GM12878 (cell line): ENCODE measurements at regions not wholly inside any gene's neighbourhood (a gene's known extent, or its start where the extent isn't known, plus 50 kb on each side); places are given as distances from the start of the nearest gene placed in this dataset.

Experiments
- CEBPZ ChIP-seq: fragments of 150-350 bp; IDR thresholded peaks from 2 replicates; pipeline ENCODE4 v1.6.1; 2016; ENCODE audit warnings: low read depth, low read length
- CHD2 ChIP-seq: IDR thresholded peaks from 2 replicates; pipeline ENCODE4 v1.6.1; 2011; ENCODE audit warnings: low read depth, low read length, improper control_type of control experiment, borderline replicate concordance
- CREM ChIP-seq: IDR thresholded peaks from 2 replicates; pipeline ENCODE4 v1.6.1; 2014; ENCODE audit warnings: antibody characterized with exemption, low read depth
- DPF2 ChIP-seq: fragments of 450-650 bp; IDR thresholded peaks from 2 replicates; pipeline ENCODE4 v1.6.1; 2017; ENCODE audit warnings: mild to moderate bottlenecking
- EED ChIP-seq: sonication (generic); IDR thresholded peaks from 2 replicates; pipeline ENCODE4 v1.6.1; 2016; ENCODE audit warnings: antibody characterized with exemption, low read depth
- EZH2 ChIP-seq: IDR thresholded peaks from 2 replicates; pipeline ENCODE4 v1.6.1; 2012; ENCODE audit warnings: low read depth, mild to moderate bottlenecking, control low read depth, inconsistent platforms, low read length, borderline replicate concordance; ENCODE audit not compliant: control insufficient read depth
- IKZF1 ChIP-seq: fragments of 450-650 bp; conservative IDR thresholded peaks from 2 replicates; pipeline ENCODE4 v1.6.1; 2017; ENCODE audit warnings: antibody characterized with exemption, mild to moderate bottlenecking
- JUND ChIP-seq: IDR thresholded peaks from 2 replicates; pipeline ENCODE4 v1.6.1; 2012; ENCODE audit warnings: low read depth, mild to moderate bottlenecking, low read length, improper control_type of control experiment, moderate library complexity
- KAT2A ChIP-seq: conservative IDR thresholded peaks from 2 replicates; pipeline ENCODE4 v1.6.1; 2011; ENCODE audit warnings: low read depth, low read length; ENCODE audit not compliant: control insufficient read depth
- MEF2B ChIP-seq: fragments of 450-650 bp; IDR thresholded peaks from 2 replicates; pipeline ENCODE4 v1.6.1; 2018; ENCODE audit warnings: mild to moderate bottlenecking, moderate library complexity; ENCODE audit not compliant: partially characterized antibody, poor library complexity, severe bottlenecking
- MYB ChIP-seq: fragments of 150-350 bp; IDR thresholded peaks from 2 replicates; pipeline ENCODE4 v1.6.1; 2014; ENCODE audit warnings: mild to moderate bottlenecking, low read depth, low read length, borderline replicate concordance
- MYC ChIP-seq: IDR thresholded peaks from 2 replicates; pipeline ENCODE4 v1.6.1; 2011; ENCODE audit warnings: mild to moderate bottlenecking, low read length, moderate library complexity, inconsistent platforms; ENCODE audit not compliant: insufficient read depth, insufficient replicate concordance, insufficient read length, severe bottlenecking
- NFIC ChIP-seq: IDR thresholded peaks from 2 replicates; pipeline ENCODE4 v1.6.1; 2012; ENCODE audit warnings: low read depth, mild to moderate bottlenecking, inconsistent platforms, low read length, moderate library complexity
- NFYB ChIP-seq: IDR thresholded peaks from 2 replicates; pipeline ENCODE4 v1.6.1; 2011; ENCODE audit warnings: low read depth, mild to moderate bottlenecking, low read length, improper control_type of control experiment, moderate library complexity; ENCODE audit not compliant: insufficient read depth
- NRF1 ChIP-seq: conservative IDR thresholded peaks from 2 replicates; pipeline ENCODE4 v1.6.1; 2011; ENCODE audit warnings: mild to moderate bottlenecking, low read depth, low read length, improper control_type of control experiment
- PAX5 ChIP-seq: IDR thresholded peaks from 2 replicates; pipeline ENCODE4 v1.6.1; 2011; ENCODE audit warnings: low read depth, low read length, borderline replicate concordance
- RCOR1 ChIP-seq: conservative IDR thresholded peaks from 2 replicates; pipeline ENCODE4 v1.6.1; 2012; ENCODE audit warnings: low read depth, low read length, improper control_type of control experiment
- RELB ChIP-seq: fragments of 450-650 bp; IDR thresholded peaks from 2 replicates; pipeline ENCODE4 v1.6.1; 2017; ENCODE audit warnings: low read depth, mild to moderate bottlenecking, moderate library complexity
- RUNX3 ChIP-seq: IDR thresholded peaks from 2 replicates; pipeline ENCODE4 v1.6.1; 2012; ENCODE audit warnings: low read length, inconsistent platforms
- SMAD1 ChIP-seq: fragments of 450-650 bp; IDR thresholded peaks from 2 replicates; pipeline ENCODE4 v1.6.1; 2018; ENCODE audit warnings: mild to moderate bottlenecking, low read depth; ENCODE audit not compliant: partially characterized antibody
- SMARCA5 ChIP-seq: fragments of 450-650 bp; IDR thresholded peaks from 2 replicates; pipeline ENCODE4 v1.6.1; 2017; ENCODE audit warnings: mild to moderate bottlenecking
- SPI1 ChIP-seq: IDR thresholded peaks from 2 replicates; pipeline ENCODE4 v1.6.1; 2011; ENCODE audit warnings: low read depth, mild to moderate bottlenecking, low read length, moderate library complexity, borderline replicate concordance; ENCODE audit not compliant: insufficient read depth
- TBL1XR1 ChIP-seq: IDR thresholded peaks from 2 replicates; pipeline ENCODE4 v1.6.1; 2012; ENCODE audit warnings: low read depth, low read length, improper control_type of control experiment
- TCF12 ChIP-seq: IDR thresholded peaks from 2 replicates; pipeline ENCODE4 v1.6.1; 2011; ENCODE audit warnings: low read depth, mild to moderate bottlenecking, low read length
- YBX1 ChIP-seq: fragments of 450-650 bp; IDR thresholded peaks from 2 replicates; pipeline ENCODE4 v1.6.1; 2016; ENCODE audit warnings: antibody characterized with exemption
- ZNF217 ChIP-seq: fragments of 450-650 bp; IDR thresholded peaks from 2 replicates; pipeline ENCODE4 v1.6.1; 2017; ENCODE audit warnings: antibody characterized with exemption, mild to moderate bottlenecking
- ZNF622 ChIP-seq: fragments of 450-650 bp; IDR thresholded peaks from 2 replicates; pipeline ENCODE4 v1.6.1; 2017; ENCODE audit warnings: mild to moderate bottlenecking, inconsistent platforms
- TF ChIP-seq, protein P1 (sequence below): IDR thresholded peaks from 2 replicates; pipeline ENCODE4 v1.6.1; 2012; ENCODE audit warnings: low read depth, low read length, improper control_type of control experiment

DNA sequence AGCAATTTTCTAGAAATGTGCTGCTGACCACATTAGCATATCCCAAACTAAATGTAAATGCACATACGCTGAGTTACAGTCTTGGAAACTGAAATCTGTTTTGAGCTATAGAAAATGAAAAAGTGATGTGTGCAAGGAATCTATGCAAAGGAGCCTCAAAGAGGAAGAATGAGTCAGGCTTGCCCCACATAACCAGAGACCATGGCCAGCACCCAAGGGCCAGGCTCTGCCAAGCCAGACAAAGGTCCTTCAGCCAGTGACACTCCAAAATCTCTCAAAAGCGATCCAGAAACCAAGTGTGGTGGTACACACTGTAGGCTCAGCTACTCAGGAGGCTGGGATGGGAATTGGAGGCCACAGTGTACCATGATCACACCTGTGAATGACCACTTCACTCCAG is 195.2 kb downstream of the TOMM20 start (continued):
- TF ChIP-seq CHD2 (peak; percentile 33; the same call in 1 of the 2 replicates), CREM (peak; percentile 80; the same call in 1 of the 2 replicates), RELB (peak; percentile 77; the same call in 1 of the 2 replicates), RCOR1 (no peak), CEBPZ (no peak), NRF1 (no peak), MEF2B (peak; percentile 61), MYC (no peak), IKZF1 (peak; percentile 84), JUND (peak; percentile 57; the same call in 1 of the 2 replicates), KAT2A (no peak), NFYB (no peak), ZNF622 (no peak), YBX1 (no peak), EED (peak; percentile 82), DPF2 (no peak; the same call in none of the 2 replicates), PAX5 (peak; percentile 95), ZNF217 (peak; percentile 47; the same call in 1 of the 2 replicates), NFIC (peak; percentile 85), TCF12 (no peak), SPI1 (peak; percentile 29; the same call in 1 of the 2 replicates), SMARCA5 (no peak), MYB (no peak), TBL1XR1 (0 out of 2 replicates have a peak, but pooled peaks have one; percentile 33), EZH2 (no peak), SMAD1 (no peak), RUNX3 (peak; percentile 82)
- TF ChIP-seq, protein P1, sequence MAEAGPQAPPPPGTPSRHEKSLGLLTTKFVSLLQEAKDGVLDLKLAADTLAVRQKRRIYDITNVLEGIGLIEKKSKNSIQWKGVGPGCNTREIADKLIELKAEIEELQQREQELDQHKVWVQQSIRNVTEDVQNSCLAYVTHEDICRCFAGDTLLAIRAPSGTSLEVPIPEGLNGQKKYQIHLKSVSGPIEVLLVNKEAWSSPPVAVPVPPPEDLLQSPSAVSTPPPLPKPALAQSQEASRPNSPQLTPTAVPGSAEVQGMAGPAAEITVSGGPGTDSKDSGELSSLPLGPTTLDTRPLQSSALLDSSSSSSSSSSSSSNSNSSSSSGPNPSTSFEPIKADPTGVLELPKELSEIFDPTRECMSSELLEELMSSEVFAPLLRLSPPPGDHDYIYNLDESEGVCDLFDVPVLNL, result no peak
